SK-N-SH (cell line): ENCODE measurements at regions not wholly inside any gene's neighbourhood (a gene's known extent, or its start where the extent isn't known, plus 50 kb on each side); places are given as distances from the start of the nearest gene placed in this dataset.

ENCODE experiments used
- CTCF ChIA-PET: fragments of 300-600, 350-600 bp; formaldehyde crosslinking; extraction: SDS; loops from one replicate; lab custom pipeline; 2021; lab: Yijun Ruan, JAX
- POLR2A ChIA-PET: fragments of 350-600 bp; sonication (Branson Sonifier 250); formaldehyde crosslinking; extraction: SDS; loops from one replicate; lab custom pipeline; 2020; ENCODE audit warnings: antibody characterized with exemption, inconsistent platforms; lab: Yijun Ruan, JAX
- DNase-seq: peaks from one replicate; pipeline ENCODE4 v3.0.0; 2012
- H2AFZ ChIP-seq: fragments of 200-600 bp; sonication (generic); 2 replicates; pipeline ENCODE4 v1.8.1; 2016; ENCODE audit warnings: antibody characterized with exemption, mild to moderate bottlenecking, low read depth
- H3F3A ChIP-seq: fragments of 200-600 bp; sonication (generic); replicated peaks from 2 replicates; pipeline ENCODE3; 2016; ENCODE audit warnings: antibody characterized with exemption, mild to moderate bottlenecking; ENCODE audit not compliant: insufficient read depth
- H3K27ac ChIP-seq, 2 experiments: fragments of 200-500 bp in 1 of 2; fragments of 200-600 bp in 1 of 2; sonication (Bioruptor generic) in 1 of 2; sonication (generic), shearing (Covaris generic) in 1 of 2; 2 replicates each; pipeline versions ENCODE4 v1.5.1 to v1.6.1; 2014 to 2016; ENCODE audit warnings: low read depth in 2 of 2, inconsistent platforms in 1 of 2, low read length in 1 of 2, mild to moderate bottlenecking in 1 of 2, mixed read lengths in 1 of 2
- H3K27me3 ChIP-seq: fragments of 200-600 bp; sonication (generic), shearing (Covaris generic); 2 replicates; pipeline ENCODE4 v1.6.1; 2016; ENCODE audit warnings: mixed run types; ENCODE audit not compliant: insufficient read depth
- H3K36me3 ChIP-seq, 2 experiments: fragments of 200-500 bp in 1 of 2; fragments of 200-600 bp in 1 of 2; sonication (Bioruptor generic) in 1 of 2; sonication (generic) in 1 of 2; replicated peaks in 1 of 2; 2 replicates each; pipeline versions ENCODE3 to v1.5.1; 2014 to 2016; ENCODE audit warnings: low read length in 1 of 2, mild to moderate bottlenecking in 1 of 2; ENCODE audit not compliant: insufficient read depth in 2 of 2, control insufficient read depth in 1 of 2
- H3K4me1 ChIP-seq, 2 experiments: fragments of 200-500 bp in 1 of 2; fragments of 200-600 bp in 1 of 2; sonication (Bioruptor generic) in 1 of 2; sonication (generic), shearing (Covaris generic) in 1 of 2; 2 replicates each; pipeline versions ENCODE4 v1.5.1 to v1.6.1; 2014 to 2016; ENCODE audit warnings: low read depth in 1 of 2, low read length in 1 of 2, mixed run types in 1 of 2; ENCODE audit not compliant: insufficient read depth in 2 of 2, control insufficient read depth in 1 of 2
- H3K4me2 ChIP-seq: fragments of 200-600 bp; sonication (generic), shearing (Covaris generic); 2 replicates; pipeline ENCODE4 v1.6.1; 2017; ENCODE audit warnings: mixed run types
- H3K4me3 ChIP-seq, 2 experiments: fragments of 200-500 bp in 1 of 2; fragments of 200-600 bp in 1 of 2; sonication (Bioruptor generic) in 1 of 2; sonication (generic), shearing (Covaris generic) in 1 of 2; 2 replicates each; pipeline versions ENCODE4 v1.5.1 to v1.8.1; 2014 to 2016; ENCODE audit warnings: low read depth in 2 of 2, inconsistent platforms in 1 of 2, low read length in 1 of 2, mild to moderate bottlenecking in 1 of 2, mixed read lengths in 1 of 2, moderate library complexity in 1 of 2
- H3K79me2 ChIP-seq: fragments of 200-600 bp; sonication (generic); 2 replicates; pipeline ENCODE4 v1.8.1; 2017; ENCODE audit warnings: mild to moderate bottlenecking; ENCODE audit not compliant: insufficient read depth
- H3K9ac ChIP-seq: fragments of 200-600 bp; sonication (generic); 2 replicates; pipeline ENCODE4 v1.6.1; 2017; ENCODE audit warnings: mixed run types
- H3K9me2 ChIP-seq: fragments of 200-600 bp; sonication (generic); 2 replicates; pipeline ENCODE4 v1.6.1; 2017; ENCODE audit warnings: mixed run types
- H3K9me3 ChIP-seq: fragments of 200-600 bp; sonication (generic); 2 replicates; pipeline ENCODE4 v1.6.1; 2017; ENCODE audit warnings: mixed run types, mild to moderate bottlenecking, moderate library complexity
- H4K20me1 ChIP-seq: fragments of 200-600 bp; sonication (generic); 2 replicates; pipeline ENCODE4 v1.6.1; 2017; ENCODE audit warnings: mild to moderate bottlenecking, mixed run types; ENCODE audit not compliant: insufficient read depth
- EP300 ChIP-seq, 2 experiments: IDR thresholded peaks; 2 replicates each; pipeline versions ENCODE4 v1.4.0 to v1.6.1; 2012; ENCODE audit warnings: borderline replicate concordance in 1 of 2, low read depth in 1 of 2, low read length in 1 of 2
- EZH2phosphoT487 ChIP-seq: fragments of 200-600 bp; sonication (generic); IDR thresholded peaks from 2 replicates; pipeline ENCODE4 v1.6.1; 2017; ENCODE audit warnings: low read depth, mixed run types, mild to moderate bottlenecking, antibody characterized with exemption, moderate library complexity, borderline replicate concordance
- FOSL2 ChIP-seq: IDR thresholded peaks from 2 replicates; pipeline ENCODE4 v1.4.0; 2012; ENCODE audit warnings: low read depth, mild to moderate bottlenecking, moderate library complexity, borderline replicate concordance
- FOXJ3 ChIP-seq: sonication (generic); formaldehyde crosslinking; IDR thresholded peaks from 2 replicates; pipeline ENCODE4 v1.5.1; 2020; ENCODE audit warnings: mild to moderate bottlenecking, missing genetic modification reagents
- GATA2 ChIP-seq: sonication (generic); formaldehyde crosslinking; IDR thresholded peaks from 2 replicates; pipeline ENCODE4 v1.5.0; 2020; ENCODE audit warnings: mild to moderate bottlenecking, missing genetic modification reagents
- JUND ChIP-seq: IDR thresholded peaks from 2 replicates; pipeline ENCODE4 v1.4.0; 2012
- MXI1 ChIP-seq: IDR thresholded peaks from 2 replicates; pipeline ENCODE4 v1.6.1; 2012; ENCODE audit warnings: mild to moderate bottlenecking, low read depth, low read length, improper control_type of control experiment
- NFIC ChIP-seq: IDR thresholded peaks from 2 replicates; pipeline ENCODE4 v1.4.0; 2012; ENCODE audit warnings: borderline replicate concordance
- NRF1 ChIP-seq: IDR thresholded peaks from 2 replicates; pipeline ENCODE4 v1.6.1; 2012; ENCODE audit warnings: low read depth, mild to moderate bottlenecking, low read length
- RAD21 ChIP-seq: IDR thresholded peaks from 2 replicates; pipeline ENCODE4 v1.6.1; 2012; ENCODE audit warnings: mild to moderate bottlenecking, low read length
- RCOR1 ChIP-seq: fragments of 150-350 bp; IDR thresholded peaks from 2 replicates; pipeline ENCODE4 v1.6.1; 2017; ENCODE audit warnings: antibody characterized with exemption, low read length
- RFX5 ChIP-seq: IDR thresholded peaks from 2 replicates; pipeline ENCODE4 v1.6.1; 2012; ENCODE audit warnings: mild to moderate bottlenecking, improper control_type of control experiment, low read length
- SIN3A ChIP-seq: IDR thresholded peaks from 2 replicates; pipeline ENCODE4 v1.6.1; 2012; ENCODE audit warnings: low read depth, mild to moderate bottlenecking, low read length, moderate library complexity, borderline replicate concordance
- TCF12 ChIP-seq: IDR thresholded peaks from 2 replicates; pipeline ENCODE4 v1.4.0; 2012
- TEAD4 ChIP-seq: IDR thresholded peaks from 2 replicates; pipeline ENCODE4 v1.4.0; 2012; ENCODE audit warnings: mild to moderate bottlenecking, borderline replicate concordance; ENCODE audit not compliant: insufficient read depth
- YY1 ChIP-seq: IDR thresholded peaks from 2 replicates; pipeline ENCODE4 v1.4.0; 2012; ENCODE audit warnings: low read depth, mild to moderate bottlenecking
- WGBS: methylation state at CpG from one replicate; pipeline ENCODE4 v1.1.6; 2017; ENCODE audit warnings: low lambda C conversion rate; 5-methylcytosine and 5-hydroxymethylcytosine counted together
- TF ChIP-seq, protein P1 (sequence below): IDR thresholded peaks from 2 replicates; pipeline ENCODE4 v1.4.0; 2012; ENCODE audit warnings: low read depth, borderline replicate concordance
- TF ChIP-seq, protein P2 (sequence below): fragments of 150-350 bp; IDR thresholded peaks from 2 replicates; pipeline ENCODE4 v1.6.1; 2017; ENCODE audit warnings: antibody characterized with exemption, low read length, low read depth, borderline replicate concordance

- DNase-seq: no peak
- H3K36me3 ChIP-seq: no peaks in the 10 kb centered on the region
- no peaks in the 10 kb centered on the region for H3K79me2 ChIP-seq
- H4K20me1 ChIP-seq: no peaks in the 10 kb centered on the region
- H3F3A ChIP-seq: no peaks in the 10 kb centered on the region
- no peaks in the 10 kb centered on the region for H3K4me1 ChIP-seq
- H3K27ac ChIP-seq: no peak overlapping the region
- H3K9me2 ChIP-seq: no peaks in the 10 kb centered on the region; the same call in 1 of the 2 replicates
- no peaks in the 10 kb centered on the region for H3K27me3 ChIP-seq
- ChIA-PET POLR2A (no interaction called here), CTCF (no interaction called here)
- 74% methylated on average over 1 of the region's 1 CpG for WGBS
- H3K4me2 ChIP-seq: no peak overlapping the region
- H3K9me3 ChIP-seq: no peaks in the 10 kb centered on the region
- TF ChIP-seq RCOR1: no peak
- TF ChIP-seq YY1: no peak
- no peak for TF ChIP-seq FOSL2
- TF ChIP-seq MXI1: no peak
- TF ChIP-seq JUND: no peak
- no peak for TF ChIP-seq GATA2 (CRISPR knock-in tag)
- no peak for TF ChIP-seq RFX5
- no peak for TF ChIP-seq FOXJ3
- no peak overlapping the region for H3K9ac ChIP-seq
- H2AFZ ChIP-seq: no peak overlapping the region
- H3K4me3 ChIP-seq: no peak overlapping the region
Observed at GRCh38 chr4:32778025-32778424, 2057.9 kb downstream of the PCDH7 start.

- POLR2A ChIA-PET: no interaction called here
Observed at GRCh38 chr4:32778938-32779337, 2058.8 kb downstream of the PCDH7 start.

More at GRCh38 chr4:32778938-32779337, 2058.8 kb downstream of the PCDH7 start:
- DNase-seq: no peak
- no peaks in the 10 kb centered on the region for H4K20me1 ChIP-seq
- no peaks in the 10 kb centered on the region for H3K9me3 ChIP-seq
- no peak overlapping the region for H3K4me3 ChIP-seq
- no peaks in the 10 kb centered on the region for H3K27me3 ChIP-seq
- TF ChIP-seq TCF12 (no peak), RAD21 (no peak), NFIC (no peak), NRF1 (no peak), EZH2phosphoT487 (no peak), SIN3A (no peak), TEAD4 (no peak), EP300 (IDR thresholded peaks at IDR 0.05; ENCODE audit: borderline replicate concordance in 1 of 2, low read depth in 1 of 2, low read length in 1 of 2) (no peak), JUND (no peak)
- TF ChIP-seq, protein P1, sequence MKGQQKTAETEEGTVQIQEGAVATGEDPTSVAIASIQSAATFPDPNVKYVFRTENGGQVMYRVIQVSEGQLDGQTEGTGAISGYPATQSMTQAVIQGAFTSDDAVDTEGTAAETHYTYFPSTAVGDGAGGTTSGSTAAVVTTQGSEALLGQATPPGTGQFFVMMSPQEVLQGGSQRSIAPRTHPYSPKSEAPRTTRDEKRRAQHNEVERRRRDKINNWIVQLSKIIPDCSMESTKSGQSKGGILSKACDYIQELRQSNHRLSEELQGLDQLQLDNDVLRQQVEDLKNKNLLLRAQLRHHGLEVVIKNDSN: no peak
- TF ChIP-seq, protein P2, sequence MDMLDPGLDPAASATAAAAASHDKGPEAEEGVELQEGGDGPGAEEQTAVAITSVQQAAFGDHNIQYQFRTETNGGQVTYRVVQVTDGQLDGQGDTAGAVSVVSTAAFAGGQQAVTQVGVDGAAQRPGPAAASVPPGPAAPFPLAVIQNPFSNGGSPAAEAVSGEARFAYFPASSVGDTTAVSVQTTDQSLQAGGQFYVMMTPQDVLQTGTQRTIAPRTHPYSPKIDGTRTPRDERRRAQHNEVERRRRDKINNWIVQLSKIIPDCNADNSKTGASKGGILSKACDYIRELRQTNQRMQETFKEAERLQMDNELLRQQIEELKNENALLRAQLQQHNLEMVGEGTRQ: no peak
- no peak overlapping the region for H3K4me2 ChIP-seq
- no peaks in the 10 kb centered on the region for H3K36me3 ChIP-seq
- no peaks in the 10 kb centered on the region; the same call in 1 of the 2 replicates for H3K9me2 ChIP-seq
- CTCF ChIA-PET: no interaction called here
- H3K4me1 ChIP-seq: no peaks in the 10 kb centered on the region
- H3K27ac ChIP-seq: no peak overlapping the region
- H3K79me2 ChIP-seq: no peaks in the 10 kb centered on the region
- WGBS: 7% methylated on average over 1 of the region's 1 CpG
- no peaks in the 10 kb centered on the region for H3F3A ChIP-seq
- no peak overlapping the region for H3K9ac ChIP-seq
- no peak overlapping the region for H2AFZ ChIP-seq
